ENCODE measurements at regions not wholly inside any gene's neighbourhood (a gene's known extent, or its start where the extent isn't known, plus 50 kb on each side); places are given as distances from the start of the nearest gene placed in this dataset.
"Not testable (repeated sequence)": the region's sequence is repeated elsewhere in the genome, so short reads cannot be mapped to it uniquely, and the experiment has no call there.

DNA sequence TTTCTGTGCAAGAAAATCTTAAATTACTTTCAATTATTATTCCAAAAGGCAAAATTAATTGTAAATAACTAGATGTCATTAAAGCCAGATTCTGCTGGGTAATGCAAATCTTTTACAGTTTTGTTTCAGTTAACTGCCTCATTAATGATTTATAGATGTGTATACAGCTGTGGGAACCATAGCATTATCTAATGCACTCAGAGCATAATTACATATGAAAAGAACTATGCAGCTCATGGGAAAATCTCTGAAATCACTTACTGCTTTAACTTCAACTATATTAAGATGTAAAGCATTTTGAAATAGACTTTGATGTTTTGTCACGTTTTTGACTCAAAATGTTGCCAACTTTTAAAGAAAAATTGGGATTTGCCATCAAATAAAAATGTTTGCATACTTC lies 630.3 kb upstream of the KLHL4 start:
- peak; percentile 1 for DNase-seq

DNA sequence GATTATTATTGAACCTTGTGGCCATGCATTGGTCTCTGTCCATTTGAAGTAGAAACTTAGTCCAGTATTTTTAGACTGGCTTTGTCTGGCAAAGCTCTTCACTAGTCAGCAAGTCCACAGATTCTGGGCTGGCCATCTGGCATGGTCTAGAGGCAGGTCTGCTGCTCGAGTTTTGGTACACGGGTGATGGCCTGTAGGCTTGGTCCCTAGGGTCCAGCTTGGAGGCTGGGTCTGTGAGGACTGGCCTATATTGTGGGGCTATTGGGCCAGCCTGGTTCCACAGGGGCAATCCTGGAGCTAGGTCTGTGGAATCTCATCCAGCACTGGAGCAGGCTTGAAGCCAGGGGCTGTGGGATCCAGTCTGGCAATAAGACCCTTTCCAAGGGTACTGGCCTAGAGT lies 607.6 kb upstream of the KLHL4 start:
- DNase-seq, result no peak

GRCh38 chrX:86910602-86911311 lies 606.8 kb upstream of the KLHL4 start:
- no peak for DNase-seq

- no peak for DNase-seq
These were observed 603.0 kb upstream of the KLHL4 start for GRCh38 chrX:86914569-86914968.

DNA sequence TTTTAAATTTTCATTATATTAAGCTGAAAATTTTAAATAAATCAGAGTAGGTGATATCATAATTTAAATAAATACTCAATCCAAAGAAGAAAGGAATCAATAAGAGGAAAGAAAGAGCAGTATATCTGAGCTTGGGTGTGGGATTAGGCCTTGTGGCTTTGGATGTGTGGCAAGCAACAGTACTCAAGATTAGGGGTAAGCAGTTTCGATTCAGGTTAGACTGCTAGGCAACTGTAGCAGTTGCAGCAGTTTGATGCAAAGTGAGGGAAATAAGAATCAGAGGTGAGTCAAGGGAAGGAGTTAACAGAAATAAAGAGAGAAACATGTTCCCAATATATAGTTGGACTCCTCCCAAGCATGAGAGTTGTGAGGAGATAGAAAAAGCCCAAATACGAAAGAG lies 599.6 kb upstream of the KLHL4 start:
- no peak for DNase-seq

DNA sequence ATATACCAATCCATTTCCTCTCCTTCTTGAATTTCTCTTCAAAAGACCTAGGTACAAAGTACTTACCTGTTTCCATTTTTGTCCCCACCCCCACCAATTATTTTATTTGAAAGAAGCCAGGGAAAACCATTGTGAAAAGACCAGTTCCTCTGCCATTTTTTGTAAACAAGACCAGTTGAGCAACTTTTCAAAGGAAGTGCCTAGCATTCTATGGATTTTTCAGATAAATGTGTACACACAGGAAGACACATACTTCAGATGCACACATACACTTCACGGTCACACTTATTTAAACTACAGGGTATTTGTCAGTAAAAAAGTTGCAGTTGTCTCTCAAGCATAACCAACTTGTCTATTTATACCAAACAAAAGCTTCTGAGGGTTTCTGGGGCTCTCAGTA lies 587.2 kb upstream of the KLHL4 start:
- no peak for DNase-seq

DNA sequence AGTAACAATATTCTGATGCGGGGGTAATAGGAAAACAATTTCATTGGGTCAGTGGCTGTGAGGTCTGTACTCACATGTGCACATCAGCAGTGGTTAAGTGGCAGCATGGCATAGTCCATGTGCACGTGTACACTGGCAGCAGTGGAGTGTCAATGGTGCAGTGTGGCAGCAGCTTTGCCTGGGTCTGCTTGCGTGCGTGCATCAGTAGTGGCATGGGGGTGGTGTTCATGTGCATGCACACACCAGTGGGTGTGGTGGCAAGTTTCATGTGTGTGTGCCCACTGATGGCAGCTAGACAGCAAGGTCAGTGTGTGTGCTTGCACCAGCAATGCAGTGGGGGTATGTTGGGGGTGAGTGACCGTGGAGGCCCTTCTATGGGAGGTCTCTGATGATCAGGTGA lies 581.6 kb upstream of the KLHL4 start:
- DNase-seq, result no peak

DNA sequence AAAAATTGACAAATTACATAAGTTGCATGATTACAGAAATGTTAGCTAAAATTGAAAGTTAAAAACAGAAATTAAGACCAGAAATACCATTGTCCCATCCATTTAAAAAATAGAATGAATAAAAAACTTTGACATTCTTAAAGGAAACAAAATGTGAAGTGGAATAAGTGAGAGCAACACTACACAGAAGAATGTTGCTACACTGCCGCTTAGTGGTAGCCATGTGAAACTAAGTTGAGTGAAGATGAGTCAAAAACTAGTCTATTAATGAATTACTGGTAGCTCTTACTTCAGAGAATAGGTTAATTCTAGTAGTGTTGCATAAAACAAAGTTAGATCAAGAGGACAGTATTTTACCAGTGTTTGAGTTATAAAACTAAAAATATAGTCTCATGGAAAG lies 571.0 kb upstream of the KLHL4 start:
- peak; percentile 64 for DNase-seq

GRCh38 chrX:86964321-86964720 lies 553.3 kb upstream of the KLHL4 start:
- no peak for DNase-seq

- DNase-seq, result no peak
These were observed 536.2 kb upstream of the KLHL4 start for GRCh38 chrX:86981326-86981879.

GRCh38 chrX:86987351-86987750 lies 530.3 kb upstream of the KLHL4 start:
- DNase-seq, result not testable (repeated sequence)

DNA sequence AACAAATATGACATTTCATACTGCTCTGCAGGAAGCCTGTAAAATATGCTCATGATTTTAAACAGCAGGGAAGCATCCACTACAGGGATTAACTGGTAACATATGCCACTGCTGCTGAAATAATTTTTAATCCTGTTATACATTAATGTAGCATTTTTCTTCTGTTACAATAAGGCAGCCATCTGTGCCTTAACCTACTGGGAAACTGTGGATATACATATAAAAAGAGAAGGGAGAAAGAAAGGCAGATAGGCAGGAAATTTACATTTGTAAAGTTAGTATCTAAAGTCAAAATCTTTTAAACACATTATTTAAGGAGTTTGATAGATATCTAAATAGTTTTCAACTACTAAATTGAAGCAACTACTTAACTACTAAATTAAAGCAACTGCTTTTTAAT lies 514.6 kb upstream of the KLHL4 start:
- DNase-seq, result no peak

DNA sequence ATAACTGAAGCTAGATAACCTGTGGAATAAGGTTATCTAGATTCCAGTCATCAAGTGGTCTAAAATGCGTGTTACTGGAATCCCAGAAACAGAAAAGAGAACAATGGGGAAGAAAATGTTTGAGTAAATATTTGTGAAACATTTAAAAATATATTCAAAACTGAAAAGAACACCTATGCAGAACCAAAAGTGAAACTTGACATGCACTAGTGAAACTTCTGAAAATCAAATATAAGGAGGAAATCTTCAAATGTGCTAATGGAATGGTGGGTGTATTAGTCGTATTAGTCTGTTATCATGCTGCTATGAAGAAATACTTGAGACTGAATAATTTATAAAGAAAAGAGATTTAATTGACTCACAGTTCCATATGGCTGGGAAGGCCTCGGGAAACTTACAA lies 512.4 kb upstream of the KLHL4 start:
- DNase-seq, result no peak

- no peak for DNase-seq
These were observed 511.7 kb upstream of the KLHL4 start for GRCh38 chrX:87005885-87006284.

DNA sequence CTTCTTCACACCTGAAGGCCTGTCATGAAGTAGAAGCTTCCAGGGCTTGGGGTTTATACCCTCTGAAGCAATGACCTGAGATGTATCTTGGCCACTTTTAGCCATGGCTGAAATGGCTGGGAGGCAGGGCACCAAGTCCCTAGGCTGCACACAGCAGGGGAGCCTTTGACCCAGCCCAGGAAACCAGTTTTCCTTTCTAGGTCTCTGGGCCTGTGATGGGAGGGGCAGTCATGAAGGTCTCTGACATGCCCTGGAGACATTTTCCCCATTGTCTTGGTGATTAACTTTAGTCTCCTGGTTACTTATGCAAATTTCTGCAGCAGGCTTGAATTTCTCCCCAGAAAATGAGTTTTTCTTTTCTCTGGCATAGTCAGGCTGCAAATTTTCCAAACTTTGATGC lies 511.0 kb upstream of the KLHL4 start:
- no peak for DNase-seq

DNA sequence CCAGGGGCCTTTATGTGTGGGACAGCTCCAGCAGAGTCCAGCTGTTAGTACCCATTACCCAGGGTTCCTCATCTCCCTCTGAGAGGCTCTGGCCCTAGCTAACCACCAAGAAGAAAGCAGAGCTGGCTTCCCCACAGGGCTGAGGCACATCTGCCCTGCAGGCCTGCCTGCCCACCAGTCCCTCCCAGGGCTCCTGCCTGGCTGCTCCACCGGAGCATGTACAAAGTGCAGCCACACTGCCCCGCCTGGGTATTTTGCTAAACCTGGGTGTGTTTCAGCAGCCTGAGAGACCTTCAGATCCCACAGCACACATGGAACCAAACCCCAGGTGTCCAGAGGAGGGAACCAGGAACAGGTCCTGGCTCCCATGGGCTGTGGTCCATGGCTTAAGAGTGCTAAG lies 500.4 kb upstream of the KLHL4 start:
- DNase-seq, result no peak

GRCh38 chrX:87033115-87033514 lies 484.5 kb upstream of the KLHL4 start:
- DNase-seq, result not testable (repeated sequence)

DNA sequence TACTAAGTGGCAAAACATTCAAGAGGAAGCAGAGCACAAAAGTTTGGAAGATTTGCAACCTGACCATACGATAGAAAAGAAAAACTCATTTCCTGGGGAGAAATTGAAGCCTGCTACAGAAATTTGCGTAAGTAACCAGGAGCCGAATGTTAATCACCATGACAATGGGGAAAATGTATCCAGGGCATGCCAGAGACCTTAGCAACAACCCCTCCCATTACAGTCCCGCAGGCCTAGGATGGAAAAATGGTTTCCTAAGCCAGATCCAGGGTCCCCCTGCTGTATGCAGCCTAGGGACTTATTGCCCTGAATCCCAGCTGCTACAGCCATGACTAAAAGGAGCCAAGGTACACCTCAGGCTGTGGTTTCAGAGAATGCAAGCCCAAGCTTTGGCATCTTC lies 472.2 kb upstream of the KLHL4 start:
- DNase-seq, result no peak

DNA sequence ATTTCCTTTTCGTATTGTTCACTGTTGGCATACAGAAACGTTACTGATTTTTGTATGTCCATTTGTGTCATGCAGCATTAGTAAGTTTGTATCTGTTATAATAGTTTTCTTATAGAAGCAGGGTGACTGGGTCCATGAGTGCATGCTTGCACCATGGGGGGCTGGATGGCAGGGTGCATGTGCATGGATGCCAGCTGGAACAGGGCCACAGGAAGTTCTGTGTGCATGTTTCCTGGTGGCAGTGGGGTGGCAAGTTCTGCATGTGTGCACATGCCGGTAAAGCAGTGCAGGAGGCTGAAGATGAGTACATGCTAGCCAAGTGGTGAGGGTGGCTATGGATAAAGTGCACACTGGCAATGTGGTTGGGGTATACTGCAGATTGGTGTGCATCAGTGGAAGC lies 468.0 kb upstream of the KLHL4 start:
- no peak for DNase-seq

DNA sequence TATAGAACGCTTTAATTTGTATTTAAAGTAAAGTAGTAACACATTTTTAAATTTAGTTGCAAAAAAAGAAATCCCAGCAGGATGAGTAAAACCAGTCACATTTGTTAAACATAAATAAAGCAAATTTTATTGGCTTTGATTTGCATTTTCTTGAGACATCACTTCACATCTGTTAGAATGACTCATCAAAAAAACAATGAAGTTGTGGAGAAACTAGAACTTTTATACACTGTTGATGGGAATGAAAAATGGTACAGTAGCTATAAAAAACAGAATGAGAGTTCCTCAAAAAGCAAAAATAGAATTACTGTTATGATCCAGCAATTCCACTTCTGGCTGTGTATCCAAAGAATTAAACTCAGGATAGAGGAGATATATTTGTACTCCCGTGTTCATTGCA lies 454.0 kb upstream of the KLHL4 start:
- DNase-seq, result no peak

DNA sequence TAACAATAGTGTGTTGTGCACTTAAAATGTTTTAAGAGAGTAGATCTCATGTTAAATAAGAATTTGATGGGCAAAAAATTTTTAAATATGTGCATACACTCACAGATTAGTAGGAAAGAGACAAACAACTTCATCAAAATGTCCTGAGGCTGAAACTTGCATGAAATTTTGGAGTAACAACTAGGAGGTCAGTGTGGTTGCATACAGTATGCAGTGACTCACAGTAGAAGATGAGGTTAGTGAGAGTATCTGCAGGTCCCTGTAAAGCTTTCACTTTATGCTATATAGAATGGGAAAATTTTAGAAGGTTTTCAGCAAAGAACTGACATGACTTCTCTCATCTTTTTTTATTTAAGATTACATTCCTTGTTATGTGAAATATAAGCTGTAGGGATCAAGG lies 453.1 kb upstream of the KLHL4 start:
- DNase-seq, result no peak

DNA sequence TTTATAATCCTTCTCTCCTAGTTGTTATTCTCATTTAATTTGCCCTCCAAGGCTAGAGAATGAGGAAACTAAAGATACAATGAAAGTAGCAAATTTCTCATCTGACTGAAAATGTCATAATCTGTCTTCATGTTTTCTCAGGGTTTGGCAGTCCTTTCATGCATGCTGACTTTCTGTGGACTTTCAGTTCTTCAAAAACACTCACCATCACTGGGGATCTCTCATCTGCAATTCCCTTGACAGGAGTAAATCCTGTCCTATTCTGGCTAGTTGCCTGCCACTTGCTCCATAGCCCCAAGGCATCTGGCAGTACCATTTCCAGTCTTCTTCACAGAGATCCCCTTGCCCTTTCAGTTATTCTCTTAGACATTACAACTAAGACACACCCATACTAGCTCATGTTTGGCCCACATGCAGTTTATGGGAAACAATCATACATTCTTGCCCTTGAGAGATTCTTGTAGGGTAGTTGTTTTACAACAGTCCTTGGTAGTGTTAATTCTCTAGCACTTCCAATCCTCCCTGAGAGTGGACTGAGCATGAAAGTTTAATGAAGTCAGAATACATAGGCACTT lies 449.7 kb upstream of the KLHL4 start:
- DNase-seq, result peak; percentile 1

GRCh38 chrX:87078231-87078630 lies 439.4 kb upstream of the KLHL4 start:
- DNase-seq, result no peak

GRCh38 chrX:87098477-87098876 lies 419.1 kb upstream of the KLHL4 start:
- DNase-seq, result no peak

DNA sequence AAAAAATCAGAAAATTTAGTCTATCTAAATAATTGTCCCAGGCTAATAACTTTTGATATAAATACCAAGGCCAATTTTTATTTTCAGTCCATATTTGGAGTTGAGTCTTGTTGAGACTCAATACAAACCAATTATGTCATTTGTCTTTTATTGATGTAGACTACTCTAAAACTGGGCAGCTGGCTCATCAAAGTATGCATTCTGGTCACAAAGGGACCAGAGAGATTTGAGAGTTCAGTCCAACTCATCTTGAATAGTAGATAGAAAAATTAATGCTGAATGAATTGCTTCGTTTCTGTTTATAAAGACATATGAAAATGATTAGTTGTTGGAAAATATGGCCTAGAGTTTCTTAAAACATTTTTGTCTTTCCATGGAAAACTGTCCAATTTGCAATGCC lies 412.5 kb upstream of the KLHL4 start:
- no peak for DNase-seq
